Esophagus squamous epithelium (tissue), 4 donors: ENCODE measurements at regions not wholly inside any gene's neighbourhood (a gene's known extent, or its start where the extent isn't known, plus 50 kb on each side); places are given as distances from the start of the nearest gene placed in this dataset.

Source experiments
- CTCF ChIP-seq, 6 experiments: fragments of 450-650 bp in 4 of 6; fragments of 200-600 bp in 2 of 6; sonication (generic) in 2 of 6; IDR thresholded peaks; one replicate each; pipeline ENCODE4 v1.5.1; 2016 to 2019; ENCODE audit warnings: antibody characterized with exemption in 6 of 6, mild to moderate bottlenecking in 4 of 6, moderate library complexity in 4 of 6
- POLR2A ChIP-seq, 4 donors: fragments of 450-650 bp; IDR thresholded peaks; one replicate each; pipeline ENCODE4 v1.6.1; 2017; ENCODE audit warnings: antibody characterized with exemption in 4 of 4, mild to moderate bottlenecking in 4 of 4, moderate library complexity in 3 of 4

GRCh38 chr5:28012538-28012937, 974.2 kb upstream of the CDH9 start:
- TF ChIP-seq POLR2A (IDR thresholded peaks at IDR 0.05) = no peak
- no peak for TF ChIP-seq CTCF (IDR thresholded peaks at IDR 0.05)
